ENCODE measurements at regions not wholly inside any gene's neighbourhood (a gene's known extent, or its start where the extent isn't known, plus 50 kb on each side); places are given as distances from the start of the nearest gene placed in this dataset.

DNA sequence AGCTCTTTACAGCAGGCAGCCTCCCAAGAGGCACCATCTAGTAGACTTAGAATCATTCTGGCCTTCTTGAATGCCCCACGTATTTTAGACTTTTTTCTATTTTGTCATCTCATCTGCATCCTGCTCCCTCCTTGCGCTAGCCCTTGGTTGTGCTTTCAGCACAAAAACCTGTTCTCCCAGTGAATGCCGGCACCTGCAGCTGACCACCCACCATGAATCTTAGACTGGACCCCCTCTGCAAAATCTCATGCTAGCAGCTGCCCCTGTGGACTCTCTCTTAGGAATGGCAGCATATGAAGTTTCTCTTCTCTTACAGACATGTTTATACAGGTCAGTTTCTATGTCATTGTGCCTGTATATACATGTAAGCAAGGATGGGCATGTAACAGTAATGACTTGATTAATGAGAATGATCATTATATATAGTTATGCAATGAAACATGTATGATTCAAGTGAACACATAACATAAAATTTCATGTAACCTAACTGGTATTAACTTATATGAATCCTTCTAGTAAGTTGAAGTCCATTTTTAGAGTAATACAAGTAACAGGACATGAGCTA lies 159.8 kb downstream of the SUCLG1 start:
- Histone ChIP-seq H3K9me3 (no peaks in the 10 kb centered on the region), H3K4me3 (no peak overlapping the region), H3K4me1 (no peaks in the 10 kb centered on the region), H3K36me3 (no peaks in the 10 kb centered on the region), H3K27me3 (peaks cover 0 to 5% (median 0%) of the 10 kb centered on the region in 9 donors), H3K27ac (no peak overlapping the region)
- DNase-seq (no peak), ATAC-seq (no peak)
- TF ChIP-seq CTCF (IDR thresholded peaks at IDR 0.05) (no peak), POLR2A (IDR thresholded peaks at IDR 0.05) (no peak)
- intact Hi-C loops (cut with DNase I) = loop anchor here in 1 of 10 donors (5.0 kb wide), 1 partner anchor 282 kb away; no protein-coding TSS in a partner anchor
- 83 to 87% (median 84%) methylated on average over 3 of the region's 3 CpGs for WGBS, 4 donors

DNA sequence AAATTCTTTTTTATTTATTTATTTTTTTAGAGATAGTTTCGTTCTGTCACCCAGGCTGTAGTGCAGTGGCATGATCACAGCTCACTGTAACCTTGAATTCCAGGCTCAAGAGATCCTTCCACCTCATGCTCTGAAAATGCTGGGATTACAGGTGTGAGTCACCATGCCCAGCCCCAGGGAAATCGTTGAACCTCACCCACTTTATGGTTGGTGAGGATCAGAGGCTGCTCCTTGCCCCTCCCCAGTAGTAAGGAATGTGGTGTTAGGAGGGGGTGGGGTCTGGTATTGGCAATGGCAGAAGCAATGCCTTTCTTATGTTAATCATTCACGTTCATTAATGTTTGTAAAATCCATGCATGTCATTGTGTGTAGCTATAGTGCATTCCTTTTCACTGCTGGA lies 161.9 kb downstream of the SUCLG1 start:
- peaks cover 0 to 5% (median 0%) of the 10 kb centered on the region in 9 donors for H3K27me3 ChIP-seq
- TF ChIP-seq POLR2A (IDR thresholded peaks at IDR 0.05) (no peak), CTCF (IDR thresholded peaks at IDR 0.05) (no peak)
- no peak overlapping the region for H3K4me3 ChIP-seq
- no peak overlapping the region for H3K27ac ChIP-seq
- intact Hi-C loops (cut with DNase I) = loop anchor here in 1 of 10 donors (5.0 kb wide), 1 partner anchor 280 kb away; no protein-coding TSS in a partner anchor
- WGBS, 4 donors = 61 to 75% (median 69%) methylated on average over 3 of the region's 3 CpGs
- DNase-seq (no peak), ATAC-seq (no peak)
- no peaks in the 10 kb centered on the region for H3K4me1 ChIP-seq
- no peaks in the 10 kb centered on the region for H3K36me3 ChIP-seq
- no peaks in the 10 kb centered on the region for H3K9me3 ChIP-seq

DNA sequence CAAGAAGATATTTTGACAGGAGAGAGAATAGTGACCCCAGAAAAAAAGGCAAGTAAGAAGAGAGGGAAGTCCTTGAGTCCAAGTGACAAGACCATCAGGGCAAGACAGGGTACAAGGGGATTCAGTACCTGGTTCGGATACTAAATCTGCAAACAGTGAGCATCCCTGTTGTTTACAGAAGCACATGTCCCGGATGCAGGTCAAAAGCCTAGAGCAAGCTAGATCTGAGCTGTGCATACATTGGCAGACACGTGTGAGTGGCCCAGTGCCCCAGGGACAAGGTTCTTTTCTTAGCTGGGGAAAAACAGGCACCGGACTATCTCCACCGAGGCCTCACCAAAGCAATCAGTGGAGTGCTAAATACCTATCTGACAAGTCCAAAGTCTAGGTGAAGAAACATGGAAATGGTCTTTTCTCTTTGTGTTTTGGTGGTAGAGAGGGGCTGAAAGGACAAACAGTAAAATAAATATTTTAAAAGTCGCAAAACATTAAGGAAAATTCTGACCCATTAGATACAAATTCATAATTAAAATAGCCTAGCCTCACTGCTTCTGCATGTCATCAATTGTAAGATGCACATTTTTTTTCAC lies 165.2 kb downstream of the SUCLG1 start:
- Histone ChIP-seq H3K27me3 (no peaks in the 10 kb centered on the region), H3K4me1 (no peaks in the 10 kb centered on the region), H3K9me3 (no peaks in the 10 kb centered on the region), H3K36me3 (no peaks in the 10 kb centered on the region), H3K27ac (no peak overlapping the region), H3K4me3 (no peak overlapping the region)
- no peak for TF ChIP-seq POLR2A (IDR thresholded peaks at IDR 0.05)
- TF ChIP-seq CTCF (IDR thresholded peaks at IDR 0.05) = no peak
- DNase-seq (no peak), ATAC-seq (no peak)
- intact Hi-C loops (cut with DNase I) = no loop called here
- 70 to 81% (median 74%) methylated on average over 6 of the region's 6 CpGs for WGBS, 4 donors

DNA sequence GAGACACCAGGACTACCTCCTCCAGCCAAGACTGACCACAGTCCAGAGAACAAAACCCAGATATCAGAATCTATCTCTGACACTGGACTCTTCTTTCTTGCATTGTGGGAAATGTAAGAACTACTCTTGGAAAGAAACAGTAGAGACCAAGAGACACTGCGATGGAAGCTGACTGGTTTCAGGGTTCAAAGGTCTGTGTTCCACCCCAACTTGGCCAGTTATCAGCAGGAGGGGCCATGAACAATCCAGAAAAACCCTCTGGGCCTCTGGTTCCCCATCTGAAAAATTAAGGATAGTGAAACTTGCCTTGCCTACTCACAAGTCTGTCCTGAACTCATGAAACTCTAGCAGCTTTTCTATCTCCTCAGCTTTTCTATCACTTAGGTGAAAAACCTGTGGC lies 166.5 kb downstream of the SUCLG1 start:
- no peak overlapping the region for H3K4me3 ChIP-seq
- no peak for TF ChIP-seq CTCF (IDR thresholded peaks at IDR 0.05)
- no peak for TF ChIP-seq POLR2A (IDR thresholded peaks at IDR 0.05)
- DNase-seq (no peak), ATAC-seq (no peak)
- no peaks in the 10 kb centered on the region for H3K9me3 ChIP-seq
- H3K36me3 ChIP-seq = no peaks in the 10 kb centered on the region
- intact Hi-C loops (cut with DNase I) = no loop called here
- H3K27ac ChIP-seq = no peak overlapping the region
- no peaks in the 10 kb centered on the region for H3K27me3 ChIP-seq
- 79 to 93% (median 85%) methylated on average over 1 of the region's 1 CpG for WGBS, 4 donors
- no peaks in the 10 kb centered on the region for H3K4me1 ChIP-seq

Data from heart left ventricle (tissue), 16 donors.